ENCODE measurements at regions not wholly inside any gene's neighbourhood (a gene's known extent, or its start where the extent isn't known, plus 50 kb on each side); places are given as distances from the start of the nearest gene placed in this dataset.

GRCh38 chr12:126404293-126404881 lies 1339.2 kb downstream of the AACS start:
- no peak for TF ChIP-seq CTCF (IDR thresholded peaks at IDR 0.05)
- no peak for TF ChIP-seq EZH2 (IDR thresholded peaks at IDR 0.05)
